Stimulated activated CD4-positive, alpha-beta T cell treated with anti-CD3 and anti-CD28 coated beads, Interleukin-12 subunit alpha, Interleukin-12 subunit beta, amount 100 ng/mL, for 4 hours (primary cell): ENCODE measurements at regions not wholly inside any gene's neighbourhood (a gene's known extent, or its start where the extent isn't known, plus 50 kb on each side); places are given as distances from the start of the nearest gene placed in this dataset.

Experiments used
- DNase-seq: peaks from one replicate; pipeline ENCODE4 v3.0.0-alpha.2; 2020

- DNase-seq = no peak
Measured at GRCh38 chr5:89904442-89904841, 505.1 kb downstream of the CETN3 start.

GRCh38 chr5:89901983-89902382, 507.6 kb downstream of the CETN3 start:
- DNase-seq = no peak

GRCh38 chr5:89901346-89901745, 508.2 kb downstream of the CETN3 start:
- DNase-seq = no peak

- DNase-seq = no peak
Measured at GRCh38 chr5:89900346-89900745, 509.2 kb downstream of the CETN3 start.

- DNase-seq = no peak
Measured at GRCh38 chr5:89899559-89899958, 510.0 kb downstream of the CETN3 start.

GRCh38 chr5:89893546-89893945, 516.0 kb downstream of the CETN3 start:
- no peak for DNase-seq

- DNase-seq = no peak
Measured at GRCh38 chr5:89885670-89886069, 523.9 kb downstream of the CETN3 start.

- DNase-seq = no peak
Measured at GRCh38 chr5:89883967-89884366, 525.6 kb downstream of the CETN3 start.

GRCh38 chr5:89878140-89879132, 531.1 kb downstream of the CETN3 start:
- no peak for DNase-seq

- no peak for DNase-seq
Measured at GRCh38 chr5:89871906-89872305, 537.6 kb downstream of the CETN3 start.

- DNase-seq = no peak
Measured at GRCh38 chr5:89869346-89869745, 540.2 kb downstream of the CETN3 start.

GRCh38 chr5:89866410-89866809, 543.1 kb downstream of the CETN3 start:
- no peak for DNase-seq

- no peak for DNase-seq
Measured at GRCh38 chr5:89864941-89865340, 544.6 kb downstream of the CETN3 start.

- no peak for DNase-seq
Measured at GRCh38 chr5:89857790-89858189, 551.8 kb downstream of the CETN3 start.

GRCh38 chr5:89855417-89855816, 554.1 kb downstream of the CETN3 start:
- no peak for DNase-seq

- DNase-seq = no peak
Measured at GRCh38 chr5:89851911-89852310, 557.6 kb downstream of the CETN3 start.

GRCh38 chr5:89850513-89850865, 559.1 kb downstream of the CETN3 start:
- no peak for DNase-seq

- DNase-seq = no peak
Measured at GRCh38 chr5:89849830-89850512, 559.6 kb downstream of the CETN3 start.

- no peak for DNase-seq
Measured at GRCh38 chr5:89847743-89848142, 561.8 kb downstream of the CETN3 start.

GRCh38 chr5:89844548-89844947, 565.0 kb downstream of the CETN3 start:
- no peak for DNase-seq

- DNase-seq = no peak
Measured at GRCh38 chr5:89842531-89842930, 567.0 kb downstream of the CETN3 start.

GRCh38 chr5:89840906-89841305, 568.6 kb downstream of the CETN3 start:
- no peak for DNase-seq

- no peak for DNase-seq
Measured at GRCh38 chr5:89830691-89831090, 578.9 kb downstream of the CETN3 start.

GRCh38 chr5:89827960-89828359, 581.6 kb downstream of the CETN3 start:
- no peak for DNase-seq
